Glomerular visceral epithelial cell (primary cell): ENCODE measurements at regions not wholly inside any gene's neighbourhood (a gene's known extent, or its start where the extent isn't known, plus 50 kb on each side); places are given as distances from the start of the nearest gene placed in this dataset.
"Not testable (repeated sequence)": the region's sequence is repeated elsewhere in the genome, so short reads cannot be mapped to it uniquely, and the experiment has no call there.

Source experiments
- DNase-seq: peaks from one replicate; pipeline ENCODE4 v3.0.0-alpha.2; 2016; ENCODE audit errors: extremely low spot score

- DNase-seq: no peak
These were observed 167.2 kb downstream of the RASEF start for GRCh38 chr9:82895822-82896110.

GRCh38 chr9:82903503-82903902 is 159.4 kb downstream of the RASEF start:
- no peak for DNase-seq

- DNase-seq: no peak
These were observed 150.9 kb downstream of the RASEF start for GRCh38 chr9:82911996-82912395.

- no peak for DNase-seq
These were observed 150.3 kb downstream of the RASEF start for GRCh38 chr9:82912645-82913044.

- not testable (repeated sequence) for DNase-seq
These were observed 146.7 kb downstream of the RASEF start for GRCh38 chr9:82916238-82916637.

GRCh38 chr9:82920154-82920553 is 142.8 kb downstream of the RASEF start:
- no peak for DNase-seq

GRCh38 chr9:82922686-82923085 is 140.3 kb downstream of the RASEF start:
- DNase-seq: no peak

- DNase-seq: peak; percentile 82
These were observed 139.6 kb downstream of the RASEF start for GRCh38 chr9:82923092-82923911.

GRCh38 chr9:82923912-82924605 is 138.9 kb downstream of the RASEF start:
- DNase-seq: no peak
